H9 (cell line): ENCODE measurements at regions not wholly inside any gene's neighbourhood (a gene's known extent, or its start where the extent isn't known, plus 50 kb on each side); places are given as distances from the start of the nearest gene placed in this dataset.
"Not testable (repeated sequence)": the region's sequence is repeated elsewhere in the genome, so short reads cannot be mapped to it uniquely, and the experiment has no call there.

Experiments
- DNase-seq: peaks from one replicate; pipeline ENCODE4 v3.0.0-alpha.2; 2017
- H2AFZ ChIP-seq: one replicate; pipeline ENCODE4 v1.6.1; 2013; ENCODE audit warnings: mild to moderate bottlenecking, low read length, control low read depth, moderate library complexity
- H2AK5ac ChIP-seq: 2 replicates; pipeline ENCODE4 v1.6.1; 2013; ENCODE audit warnings: low read length, control low read depth, mixed read lengths; ENCODE audit not compliant: insufficient read length
- H2BK120ac ChIP-seq: one replicate; pipeline ENCODE4 v1.6.1; 2013; ENCODE audit warnings: low read depth, mild to moderate bottlenecking, low read length, control low read depth, inconsistent platforms; ENCODE audit not compliant: poor library complexity, severe bottlenecking
- H2BK12ac ChIP-seq: 2 replicates; pipeline ENCODE4 v1.6.1; 2013; ENCODE audit warnings: low read length, control low read depth, mixed read lengths, low read depth; ENCODE audit not compliant: insufficient read length
- H2BK15ac ChIP-seq: 2 replicates; pipeline ENCODE4 v1.6.1; 2013; ENCODE audit warnings: low read depth, low read length, control low read depth
- H2BK20ac ChIP-seq: one replicate; pipeline ENCODE4 v1.6.1; 2013; ENCODE audit warnings: low read depth, mild to moderate bottlenecking, low read length, control low read depth, inconsistent platforms; ENCODE audit not compliant: poor library complexity, severe bottlenecking
- H2BK5ac ChIP-seq: 2 replicates; pipeline ENCODE4 v1.6.1; 2013; ENCODE audit warnings: low read length, control low read depth, mixed read lengths; ENCODE audit not compliant: insufficient read length
- H3K14ac ChIP-seq: 2 replicates; pipeline ENCODE4 v1.6.1; 2013; ENCODE audit warnings: low read length, control low read depth; ENCODE audit not compliant: insufficient read depth
- H3K18ac ChIP-seq: 2 replicates; pipeline ENCODE4 v1.6.1; 2013; ENCODE audit warnings: low read depth, mild to moderate bottlenecking, mixed read lengths, low read length, control low read depth; ENCODE audit not compliant: insufficient read length
- H3K23ac ChIP-seq: 2 replicates; pipeline ENCODE4 v1.6.1; 2013; ENCODE audit warnings: low read length, control low read depth, mixed read lengths, low read depth; ENCODE audit not compliant: insufficient read length
- H3K23me2 ChIP-seq: 2 replicates; pipeline ENCODE4 v1.6.1; 2013; ENCODE audit warnings: low read depth, mild to moderate bottlenecking, mixed read lengths, low read length, control low read depth; ENCODE audit not compliant: insufficient read length, poor library complexity, severe bottlenecking
- H3K27ac ChIP-seq: 2 replicates; pipeline ENCODE4 v1.5.1; 2013; ENCODE audit warnings: low read length, control low read depth, mixed read lengths, low read depth; ENCODE audit not compliant: insufficient read length
- H3K27me3 ChIP-seq: 2 replicates; pipeline ENCODE4 v1.6.1; 2013; ENCODE audit warnings: low read length, control low read depth, inconsistent platforms; ENCODE audit not compliant: insufficient read depth
- H3K4ac ChIP-seq: 2 replicates; pipeline ENCODE4 v1.6.1; 2013; ENCODE audit warnings: low read depth, mild to moderate bottlenecking, control low read depth, inconsistent platforms, low read length, moderate library complexity
- H3K4me1 ChIP-seq: 2 replicates; pipeline ENCODE4 v1.6.1; 2013; ENCODE audit warnings: low read length, control low read depth, inconsistent platforms; ENCODE audit not compliant: insufficient read depth
- H3K4me2 ChIP-seq: 2 replicates; pipeline ENCODE4 v1.6.1; 2013; ENCODE audit warnings: low read length, control low read depth, mixed read lengths; ENCODE audit not compliant: insufficient read length, insufficient read depth
- H3K56ac ChIP-seq: 2 replicates; pipeline ENCODE4 v1.6.1; 2013; ENCODE audit warnings: low read depth, mild to moderate bottlenecking, mixed read lengths, low read length, control low read depth; ENCODE audit not compliant: insufficient read length
- H3K79me1 ChIP-seq: 2 replicates; pipeline ENCODE4 v1.6.1; 2013; ENCODE audit warnings: low read depth, mild to moderate bottlenecking, moderate library complexity, low read length, control low read depth, inconsistent platforms; ENCODE audit not compliant: insufficient read depth, poor library complexity, severe bottlenecking
- H3K79me2 ChIP-seq: 2 replicates; pipeline ENCODE4 v1.6.1; 2013; ENCODE audit warnings: low read length, control low read depth, inconsistent platforms; ENCODE audit not compliant: insufficient read depth
- H3K9ac ChIP-seq: 2 replicates; pipeline ENCODE4 v1.6.1; 2013; ENCODE audit warnings: low read length, control low read depth, mixed read lengths; ENCODE audit not compliant: insufficient read length; ENCODE audit errors: extremely low read depth
- H3K9me3 ChIP-seq: one replicate; pipeline ENCODE4 v1.6.1; 2013; ENCODE audit warnings: low read depth, low read length, inconsistent platforms; ENCODE audit not compliant: control insufficient read depth
- H3T11ph ChIP-seq: one replicate; pipeline ENCODE4 v1.6.1; 2013; ENCODE audit warnings: mild to moderate bottlenecking, low read length, control low read depth, inconsistent platforms
- H4K20me1 ChIP-seq: one replicate; pipeline ENCODE4 v1.6.1; 2013; ENCODE audit not compliant: control insufficient read depth, insufficient read length, insufficient read depth
- H4K5ac ChIP-seq: 2 replicates; pipeline ENCODE4 v1.6.1; 2013; ENCODE audit warnings: low read depth, mild to moderate bottlenecking, mixed read lengths, low read length, control low read depth; ENCODE audit not compliant: insufficient read length
- H4K8ac ChIP-seq: replicated peaks from 2 replicates; pipeline ENCODE4 v1.6.1; 2013; ENCODE audit warnings: low read length, control low read depth, mixed read lengths, low read depth; ENCODE audit not compliant: insufficient read length
- H4K91ac ChIP-seq: 2 replicates; pipeline ENCODE4 v1.6.1; 2013; ENCODE audit warnings: low read depth, mild to moderate bottlenecking, moderate library complexity, mixed read lengths, low read length, control low read depth; ENCODE audit not compliant: insufficient read length
- H3K27ac Mint-ChIP-seq, 3 experiments: 2 replicates in 2 of 3; 3 replicates in 1 of 3; pipeline ENCODE4 v1.8.0; 2020 to 2021; ENCODE audit warnings: mixed read lengths in 3 of 3, mild to moderate bottlenecking in 1 of 3, moderate library complexity in 1 of 3
- H3K27me3 Mint-ChIP-seq: 2 replicates; pipeline ENCODE4 v1.8.0; 2021; ENCODE audit warnings: low read depth, mild to moderate bottlenecking, moderate library complexity, mixed read lengths
- H3K36me3 Mint-ChIP-seq, 3 experiments: 2 replicates in 2 of 3; 3 replicates in 1 of 3; pipeline ENCODE4 v1.8.0; 2020 to 2021; ENCODE audit warnings: low read depth in 3 of 3, mixed read lengths in 3 of 3; ENCODE audit not compliant: insufficient read depth in 1 of 3
- H3K4me1 Mint-ChIP-seq, 2 experiments: 2 replicates each; pipeline ENCODE4 v1.8.0; 2020; ENCODE audit warnings: mixed read lengths in 2 of 2
- H3K4me3 Mint-ChIP-seq, 2 experiments: 2 replicates in 1 of 2; 3 replicates in 1 of 2; pipeline ENCODE4 v1.8.0; 2020 to 2021; ENCODE audit warnings: mild to moderate bottlenecking in 2 of 2, mixed read lengths in 2 of 2, moderate library complexity in 1 of 2
- H3K9me3 Mint-ChIP-seq, 2 experiments: 2 replicates in 1 of 2; 3 replicates in 1 of 2; pipeline ENCODE4 v1.8.0; 2020; ENCODE audit warnings: mild to moderate bottlenecking in 2 of 2, mixed read lengths in 2 of 2, moderate library complexity in 1 of 2
- WGBS: extraction: QIAGEN DNeasy Blood & Tissue Kit; methylation state at CpG from one replicate; pipeline ENCODE4 v1.1.7; 2013; ENCODE audit warnings: missing lambda C conversion rate, low lambda C conversion rate, mixed read lengths; ENCODE audit not compliant: insufficient read length; ENCODE audit errors: extremely low coverage; 5-methylcytosine and 5-hydroxymethylcytosine counted together
- TF ChIP-seq, protein P1 (sequence below): fragments of 200-600 bp; sonication (generic); conservative IDR thresholded peaks from 3 replicates; pipeline ENCODE4 v1.8.0; 2021; ENCODE audit warnings: antibody characterized with exemption, mild to moderate bottlenecking

DNA sequence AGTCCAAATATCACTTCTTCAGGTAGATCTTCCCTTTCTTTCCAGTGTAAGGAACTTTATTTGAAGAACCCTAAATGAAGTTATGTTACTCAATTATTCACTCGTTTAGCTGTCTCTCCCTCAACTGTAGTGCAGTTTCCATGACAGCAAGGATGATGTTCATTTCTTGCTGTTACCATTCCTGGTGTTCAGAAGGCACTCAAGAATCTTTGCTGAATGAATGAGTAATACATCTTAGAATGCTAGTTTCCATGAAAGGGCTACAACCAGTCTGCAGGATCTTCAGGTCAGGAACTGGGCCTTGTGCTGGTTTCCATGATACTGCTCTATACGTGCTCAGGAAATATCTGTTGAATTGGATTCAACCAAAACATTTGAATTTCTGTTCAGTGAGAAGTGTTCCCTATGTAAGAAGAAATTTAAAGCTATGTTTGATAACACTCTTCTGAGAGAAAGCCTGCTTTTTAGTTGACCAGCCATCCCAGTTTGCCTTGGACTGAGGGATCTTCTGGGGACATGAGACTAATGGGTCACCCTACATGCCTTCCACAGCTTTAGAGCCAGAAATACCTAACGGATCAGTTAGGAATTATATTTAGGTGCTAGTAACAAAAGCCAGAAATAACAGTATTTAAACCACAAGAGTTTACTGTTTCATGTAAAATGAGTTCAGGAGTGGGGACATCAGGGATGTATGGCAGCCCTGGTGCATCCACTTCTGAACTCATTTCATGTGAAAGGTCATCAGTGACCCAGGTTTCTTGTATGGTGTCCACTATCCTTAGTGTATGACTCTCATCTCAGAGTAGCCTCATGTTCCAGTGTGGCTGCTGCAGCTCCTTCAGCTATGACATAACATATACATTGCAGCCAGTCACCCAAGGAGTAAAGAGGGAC lies 500.1 kb upstream of the SGCD start:
- no peaks in the 10 kb centered on the region for H3K9me3 Mint-ChIP-seq
- DNase-seq: no peak
- no peaks in the 10 kb centered on the region for H3K79me2 ChIP-seq
- no peak overlapping the region for H2BK20ac ChIP-seq
- no peak overlapping the region for H3K27ac Mint-ChIP-seq
- H4K91ac ChIP-seq: no peak overlapping the region
- H3K36me3 Mint-ChIP-seq: no peaks in the 10 kb centered on the region
- H3K27ac ChIP-seq: no peak overlapping the region
- no peak overlapping the region for H3K14ac ChIP-seq
- no peak overlapping the region for H4K8ac ChIP-seq
- H3K23ac ChIP-seq: no peak overlapping the region
- no peak overlapping the region for H4K5ac ChIP-seq
- H2BK15ac ChIP-seq: no peak overlapping the region
- no peaks in the 10 kb centered on the region for H3K27me3 ChIP-seq
- no peaks in the 10 kb centered on the region for H3K9me3 ChIP-seq
- no peak overlapping the region for H3K4me2 ChIP-seq
- no peaks in the 10 kb centered on the region for H4K20me1 ChIP-seq
- no peak overlapping the region for H2BK12ac ChIP-seq
- H2BK120ac ChIP-seq: no peak overlapping the region
- TF ChIP-seq, protein P1, sequence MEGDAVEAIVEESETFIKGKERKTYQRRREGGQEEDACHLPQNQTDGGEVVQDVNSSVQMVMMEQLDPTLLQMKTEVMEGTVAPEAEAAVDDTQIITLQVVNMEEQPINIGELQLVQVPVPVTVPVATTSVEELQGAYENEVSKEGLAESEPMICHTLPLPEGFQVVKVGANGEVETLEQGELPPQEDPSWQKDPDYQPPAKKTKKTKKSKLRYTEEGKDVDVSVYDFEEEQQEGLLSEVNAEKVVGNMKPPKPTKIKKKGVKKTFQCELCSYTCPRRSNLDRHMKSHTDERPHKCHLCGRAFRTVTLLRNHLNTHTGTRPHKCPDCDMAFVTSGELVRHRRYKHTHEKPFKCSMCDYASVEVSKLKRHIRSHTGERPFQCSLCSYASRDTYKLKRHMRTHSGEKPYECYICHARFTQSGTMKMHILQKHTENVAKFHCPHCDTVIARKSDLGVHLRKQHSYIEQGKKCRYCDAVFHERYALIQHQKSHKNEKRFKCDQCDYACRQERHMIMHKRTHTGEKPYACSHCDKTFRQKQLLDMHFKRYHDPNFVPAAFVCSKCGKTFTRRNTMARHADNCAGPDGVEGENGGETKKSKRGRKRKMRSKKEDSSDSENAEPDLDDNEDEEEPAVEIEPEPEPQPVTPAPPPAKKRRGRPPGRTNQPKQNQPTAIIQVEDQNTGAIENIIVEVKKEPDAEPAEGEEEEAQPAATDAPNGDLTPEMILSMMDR: no peak
- H2AK5ac ChIP-seq: no peak overlapping the region
- no peaks in the 10 kb centered on the region for H3K4me1 ChIP-seq
- H3K18ac ChIP-seq: no peak overlapping the region
- H2AFZ ChIP-seq: no peak overlapping the region
- H3K56ac ChIP-seq: no peak overlapping the region
- no peaks in the 10 kb centered on the region for H3K4me1 Mint-ChIP-seq
- no peaks in the 10 kb centered on the region for H3K79me1 ChIP-seq
- no peak overlapping the region for H3K4me3 Mint-ChIP-seq
- no peaks in the 10 kb centered on the region for H3K23me2 ChIP-seq
- no peaks in the 10 kb centered on the region for H3K27me3 Mint-ChIP-seq
- no peak overlapping the region for H2BK5ac ChIP-seq
- no peak overlapping the region for H3K4ac ChIP-seq
- WGBS: no CpG with 5 or more reads among the region's 3 CpGs
- no peak overlapping the region for H3T11ph ChIP-seq
- no peak overlapping the region for H3K9ac ChIP-seq

- no CpG with 5 or more reads among the region's 2 CpGs for WGBS
Observed at GRCh38 chr5:155827508-155827815, 499.5 kb upstream of the SGCD start.

More at GRCh38 chr5:155827508-155827815, 499.5 kb upstream of the SGCD start:
- H3K23me2 ChIP-seq, H2BK5ac ChIP-seq, H4K91ac ChIP-seq, H3K79me2 ChIP-seq, H3K4me2 ChIP-seq, H3K27me3 Mint-ChIP-seq, H3K4me3 Mint-ChIP-seq, H3T11ph ChIP-seq, DNase-seq, H3K4me1 Mint-ChIP-seq, H3K23ac ChIP-seq, H2AK5ac ChIP-seq, H2BK120ac ChIP-seq, H3K18ac ChIP-seq, H2BK15ac ChIP-seq, H3K27me3 ChIP-seq, H4K20me1 ChIP-seq, H3K56ac ChIP-seq, H2AFZ ChIP-seq, H3K79me1 ChIP-seq, H3K27ac Mint-ChIP-seq, H3K14ac ChIP-seq, H3K4ac ChIP-seq, H3K9me3 Mint-ChIP-seq, H3K9me3 ChIP-seq, H3K4me1 ChIP-seq, H3K27ac ChIP-seq, H4K5ac ChIP-seq, H3K9ac ChIP-seq, H2BK20ac ChIP-seq, H3K36me3 Mint-ChIP-seq, H2BK12ac ChIP-seq, H4K8ac ChIP-seq: not testable (repeated sequence)
